Activated CD8-positive, alpha-beta memory T cell treated with anti-CD3 and anti-CD28 coated beads, Interleukin-2, amount 10 ng/mL, durations not matched to agents 7 days and 5 days (primary cell): ENCODE measurements at regions not wholly inside any gene's neighbourhood (a gene's known extent, or its start where the extent isn't known, plus 50 kb on each side); places are given as distances from the start of the nearest gene placed in this dataset.

Experiments used
- ATAC-seq: fragments of 150-1000 bp; cut with Tn5 transposase; one replicate; pipeline ENCODE4 v1.10.0; 2021; ENCODE audit warnings: moderate library complexity
- CTCF ChIA-PET: fragments of 350-600 bp; sonication (Branson Sonifier 250); formaldehyde crosslinking; loops from one replicate; lab custom pipeline; 2021; ENCODE audit warnings: antibody characterized with exemption; lab: Charles Lee
- DNase-seq: peaks from one replicate; pipeline ENCODE4 v3.0.0-alpha.2; 2020
- H3K27ac Mint-ChIP-seq: one replicate; pipeline ENCODE4 v1.8.0; 2021; ENCODE audit warnings: mild to moderate bottlenecking, mixed read lengths
- H3K27me3 Mint-ChIP-seq: one replicate; pipeline ENCODE4 v1.8.0; 2021; ENCODE audit warnings: mixed read lengths
- H3K36me3 Mint-ChIP-seq: one replicate; pipeline ENCODE4 v1.8.0; 2021; ENCODE audit warnings: mild to moderate bottlenecking, mixed read lengths
- H3K4me1 Mint-ChIP-seq: one replicate; pipeline ENCODE4 v1.8.0; 2021; ENCODE audit warnings: mixed read lengths
- H3K4me3 Mint-ChIP-seq: one replicate; pipeline ENCODE4 v1.8.0; 2021; ENCODE audit warnings: mild to moderate bottlenecking, moderate library complexity, mixed read lengths
- H3K9me3 Mint-ChIP-seq: one replicate; pipeline ENCODE4 v1.8.0; 2022; ENCODE audit warnings: low read depth, mixed read lengths

DNA sequence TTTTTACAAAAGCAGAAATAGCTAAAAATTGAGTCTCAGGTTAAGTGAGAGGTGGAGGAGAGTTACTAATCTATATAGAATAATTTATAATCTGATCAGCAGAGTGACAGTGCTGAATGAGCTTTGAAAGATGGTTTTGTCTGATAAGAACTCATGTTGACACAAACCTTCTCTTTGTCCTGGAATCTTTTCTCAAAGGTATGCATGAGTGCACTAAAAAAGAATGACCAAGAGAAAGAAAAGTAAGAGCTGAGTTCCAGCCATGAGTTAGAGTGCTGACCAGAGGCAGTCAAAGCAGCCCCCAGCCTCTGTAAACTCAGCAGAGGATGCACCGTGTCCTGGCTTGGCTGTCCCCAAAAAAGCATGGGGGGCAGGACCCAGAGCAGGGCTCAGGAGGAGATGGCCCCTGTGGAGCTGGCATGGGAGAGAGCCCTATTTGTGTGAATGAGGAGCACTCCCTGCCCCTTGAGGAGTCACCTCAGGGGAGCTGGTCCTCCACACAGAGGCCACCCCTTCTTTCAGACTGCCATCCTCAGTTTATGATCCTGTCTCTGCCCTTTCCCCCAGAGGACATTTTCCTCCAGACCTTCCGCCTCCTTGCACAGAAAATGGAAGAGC is 129.8 kb downstream of the SEC23A start:
- ATAC-seq = no peak

DNA sequence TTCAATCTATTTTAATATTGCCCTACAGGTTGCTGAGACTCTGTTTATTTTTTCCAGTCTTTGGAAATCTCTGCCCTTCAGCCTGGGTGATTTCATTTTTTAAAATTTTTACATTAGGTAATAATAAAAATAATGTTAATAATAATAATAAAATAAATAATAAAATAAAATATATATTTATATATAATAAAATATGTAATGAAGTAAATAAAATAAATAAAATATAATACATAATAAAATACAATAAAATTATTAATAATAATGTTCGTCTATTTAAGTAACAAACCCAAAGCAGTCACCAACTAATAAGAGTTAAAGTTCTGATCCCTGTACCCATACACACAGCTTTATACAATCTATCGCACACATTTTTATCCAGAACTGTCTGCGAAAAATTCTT is 130.5 kb downstream of the SEC23A start:
- Mint-ChIP-seq H3K4me3 (no peak overlapping the region), H3K27ac (no peak overlapping the region), H3K4me1 (no peaks in the 10 kb centered on the region)

More for the DNA sequence above, 129.8 kb downstream of the SEC23A start:
- no peak overlapping the region for H3K27ac Mint-ChIP-seq
- no peak for DNase-seq
- peaks cover 3% of the 10 kb centered on the region for H3K27me3 Mint-ChIP-seq
- no peaks in the 10 kb centered on the region for H3K36me3 Mint-ChIP-seq
- no peaks in the 10 kb centered on the region for H3K9me3 Mint-ChIP-seq
- CTCF ChIA-PET = no interaction called here
- H3K4me3 Mint-ChIP-seq = no peak overlapping the region
- no peaks in the 10 kb centered on the region for H3K4me1 Mint-ChIP-seq

DNA sequence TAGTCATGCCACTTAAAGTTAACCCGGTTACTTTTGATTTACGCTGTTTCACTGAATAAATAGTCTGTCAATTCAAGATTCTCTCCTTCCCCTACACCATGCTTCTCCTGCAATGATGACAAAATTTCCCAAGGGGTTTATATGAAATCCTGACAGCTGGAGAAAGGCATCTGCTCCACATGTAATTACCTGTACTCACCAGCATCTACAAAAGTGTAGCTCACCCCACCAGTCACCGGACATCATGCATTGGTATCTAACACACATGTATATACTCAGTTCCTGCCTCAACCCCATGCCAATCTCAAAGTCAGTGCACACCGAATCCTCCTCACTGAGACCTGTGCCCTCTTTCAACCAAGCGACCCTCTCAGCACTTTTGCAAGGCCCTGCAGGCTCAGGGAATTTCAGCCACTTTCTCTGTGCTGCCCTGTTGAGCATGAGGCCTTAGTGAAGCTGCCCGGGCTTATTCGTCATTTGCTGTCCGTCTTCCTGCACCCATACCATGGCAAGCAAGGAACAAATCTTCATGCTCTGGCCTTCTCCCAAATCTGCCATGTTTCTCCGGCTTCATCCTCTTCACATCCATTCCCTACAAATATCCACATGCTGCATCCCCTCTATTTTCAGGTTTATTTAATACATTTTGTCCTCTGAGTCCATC is 131.6 kb downstream of the SEC23A start:
- no peaks in the 10 kb centered on the region for H3K36me3 Mint-ChIP-seq
- H3K27me3 Mint-ChIP-seq = no peaks in the 10 kb centered on the region
- no peak overlapping the region for H3K4me3 Mint-ChIP-seq
- no peaks in the 10 kb centered on the region for H3K9me3 Mint-ChIP-seq
- ATAC-seq (no peak), DNase-seq (no peak)
- CTCF ChIA-PET = no interaction called here
- no peaks in the 10 kb centered on the region for H3K4me1 Mint-ChIP-seq
- H3K27ac Mint-ChIP-seq = no peak overlapping the region

More for the DNA sequence above, 130.5 kb downstream of the SEC23A start:
- Mint-ChIP-seq H3K36me3 (no peaks in the 10 kb centered on the region), H3K27me3 (no peaks in the 10 kb centered on the region), H3K9me3 (no peaks in the 10 kb centered on the region)
- CTCF ChIA-PET = no interaction called here
- ATAC-seq (no peak), DNase-seq (no peak)

DNA sequence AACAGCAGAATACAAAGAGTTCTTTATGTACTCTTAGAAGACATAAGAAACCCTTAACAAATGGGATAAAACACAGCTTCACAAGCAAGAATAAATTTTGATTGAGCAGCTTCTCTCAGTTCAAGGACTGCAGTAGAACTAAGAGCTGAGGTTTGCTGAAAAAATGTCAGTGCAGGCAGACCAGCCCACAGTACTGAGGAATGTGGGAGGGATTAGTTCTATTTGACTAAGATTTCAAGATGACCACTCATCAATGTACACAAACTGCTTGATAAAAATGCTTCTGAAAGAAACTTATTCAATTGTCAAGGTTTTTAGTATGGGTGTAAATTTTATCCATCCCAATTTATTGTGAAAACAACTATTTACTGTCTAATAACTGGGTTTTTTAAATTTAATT is 138.4 kb downstream of the SEC23A start:
- Mint-ChIP-seq H3K27me3 (no peaks in the 10 kb centered on the region), H3K4me1 (no peaks in the 10 kb centered on the region), H3K9me3 (no peaks in the 10 kb centered on the region), H3K36me3 (no peaks in the 10 kb centered on the region), H3K27ac (no peak overlapping the region), H3K4me3 (no peak overlapping the region)
- DNase-seq (no peak), ATAC-seq (no peak)
- CTCF ChIA-PET = no interaction called here

DNA sequence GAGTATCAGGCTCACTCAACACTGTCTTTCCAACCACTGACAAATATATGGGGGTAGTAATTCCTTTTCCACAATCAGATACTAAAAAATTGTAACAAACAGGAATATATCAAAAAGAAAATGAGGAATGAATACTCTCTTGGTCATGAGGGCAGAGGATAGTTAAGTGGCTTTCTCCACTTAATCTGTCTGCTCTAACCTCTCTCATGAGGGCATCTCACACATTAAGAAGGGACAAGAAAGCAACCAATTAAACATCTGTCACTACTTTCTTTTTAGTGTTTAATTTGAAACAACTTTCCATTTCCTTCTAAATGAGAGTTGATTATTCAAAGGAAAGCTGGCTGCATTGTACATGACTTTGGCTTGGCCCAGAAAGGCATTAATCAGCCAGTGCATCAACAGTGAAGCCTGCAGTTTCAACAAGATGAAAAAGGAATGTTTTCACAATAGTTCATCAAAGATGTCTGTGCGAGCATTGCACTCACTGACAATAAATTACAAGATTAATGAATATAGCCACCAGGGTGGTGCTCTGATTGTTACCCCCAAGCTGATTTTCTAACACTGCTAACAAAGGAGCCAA is 142.0 kb downstream of the SEC23A start:
- Mint-ChIP-seq H3K9me3 (no peaks in the 10 kb centered on the region), H3K36me3 (no peaks in the 10 kb centered on the region), H3K4me3 (no peak overlapping the region), H3K4me1 (no peaks in the 10 kb centered on the region), H3K27ac (no peak overlapping the region), H3K27me3 (no peaks in the 10 kb centered on the region)
- DNase-seq = no peak
- no peak for ATAC-seq
- CTCF ChIA-PET = no interaction called here

DNA sequence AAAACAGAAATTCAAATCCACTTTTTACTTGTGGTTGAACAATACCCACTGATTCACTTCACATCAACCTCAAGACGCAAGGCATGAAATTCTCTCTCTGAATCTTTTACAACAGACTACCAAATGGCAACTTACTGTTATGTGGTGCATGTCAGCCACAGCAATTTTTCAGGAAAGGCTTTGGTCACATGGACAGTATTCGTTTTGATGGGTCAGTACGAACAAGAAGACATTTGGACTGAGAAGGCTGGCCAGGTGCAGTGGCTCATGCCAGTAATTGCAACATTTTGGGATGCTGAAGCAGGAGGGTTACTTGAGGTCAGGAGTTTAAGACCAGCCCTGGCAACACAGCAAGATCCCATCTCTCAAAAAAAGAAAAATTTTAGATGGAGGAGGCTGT is 144.0 kb downstream of the SEC23A start:
- Mint-ChIP-seq H3K9me3 (no peaks in the 10 kb centered on the region), H3K27ac (no peak overlapping the region), H3K36me3 (no peaks in the 10 kb centered on the region), H3K27me3 (no peaks in the 10 kb centered on the region), H3K4me3 (no peak overlapping the region), H3K4me1 (no peaks in the 10 kb centered on the region)
- CTCF ChIA-PET = no interaction called here
- DNase-seq (no peak), ATAC-seq (no peak)

DNA sequence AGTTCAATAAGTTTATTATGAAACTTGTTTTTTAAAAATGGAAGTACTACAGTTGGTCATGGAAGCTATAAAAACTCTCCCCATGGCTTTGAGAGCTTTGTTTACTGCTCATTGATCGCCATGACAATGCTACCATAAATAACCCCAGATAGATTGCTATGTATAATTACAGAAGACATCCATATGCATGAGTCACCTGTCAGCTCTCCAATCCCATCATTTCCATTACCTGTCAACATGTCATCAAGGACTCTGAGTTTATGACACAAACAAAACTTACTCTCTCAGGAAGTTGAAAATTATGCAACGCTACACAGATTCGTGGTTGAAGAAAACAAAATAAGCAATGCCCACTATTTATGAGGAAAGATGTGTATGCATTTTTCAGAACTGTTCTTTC is 144.4 kb downstream of the SEC23A start:
- H3K36me3 Mint-ChIP-seq = no peaks in the 10 kb centered on the region
- no peaks in the 10 kb centered on the region for H3K9me3 Mint-ChIP-seq
- no peaks in the 10 kb centered on the region for H3K4me1 Mint-ChIP-seq
- no peak overlapping the region for H3K27ac Mint-ChIP-seq
- H3K4me3 Mint-ChIP-seq = no peak overlapping the region
- CTCF ChIA-PET = no interaction called here
- no peak for DNase-seq
- no peak for ATAC-seq
- no peaks in the 10 kb centered on the region for H3K27me3 Mint-ChIP-seq

DNA sequence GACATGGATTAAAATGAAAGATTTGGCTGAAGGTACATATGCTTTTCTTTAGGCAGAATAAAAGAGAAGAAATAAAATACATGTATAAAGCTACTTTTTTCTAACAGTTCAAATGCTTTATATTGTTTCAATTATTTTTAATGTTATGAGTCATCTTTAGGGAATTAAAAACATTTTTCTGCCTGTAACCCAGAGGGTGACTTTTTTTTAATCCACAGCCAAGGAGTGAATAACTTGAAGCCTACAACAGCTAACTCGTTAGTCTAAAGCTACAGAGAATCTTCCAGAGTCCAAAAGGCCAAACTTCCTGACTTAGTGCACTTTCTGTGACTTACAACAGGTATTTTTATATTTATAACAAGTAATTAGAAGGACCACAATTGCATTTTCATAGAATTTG is 151.6 kb downstream of the SEC23A start:
- ATAC-seq (no peak), DNase-seq (no peak)
- Mint-ChIP-seq H3K4me3 (no peak overlapping the region), H3K4me1 (no peaks in the 10 kb centered on the region), H3K36me3 (no peaks in the 10 kb centered on the region), H3K9me3 (no peaks in the 10 kb centered on the region), H3K27me3 (no peaks in the 10 kb centered on the region), H3K27ac (no peak overlapping the region)
- CTCF ChIA-PET = no interaction called here

DNA sequence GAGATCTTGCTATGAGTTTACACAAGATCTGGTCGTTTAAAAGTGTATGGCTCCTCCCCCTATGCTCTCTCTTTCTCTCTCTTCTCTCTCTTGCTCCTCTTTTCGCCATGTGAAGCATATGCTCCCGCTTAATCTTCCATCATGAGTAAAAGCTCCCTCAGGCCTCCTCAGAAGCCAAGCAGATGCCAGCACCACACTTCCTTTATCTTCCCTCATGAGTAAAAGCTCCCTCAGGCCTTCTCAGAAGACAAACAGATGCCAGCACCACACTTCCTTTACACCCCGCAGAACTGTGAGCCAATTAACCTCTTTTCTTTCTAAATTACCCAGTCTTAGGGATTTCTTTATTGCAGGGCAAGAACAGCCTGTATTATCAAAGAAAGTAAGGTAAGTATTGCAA is 152.4 kb downstream of the SEC23A start:
- no peak overlapping the region for H3K27ac Mint-ChIP-seq
- H3K27me3 Mint-ChIP-seq = no peaks in the 10 kb centered on the region
- CTCF ChIA-PET = no interaction called here
- H3K4me3 Mint-ChIP-seq = no peak overlapping the region
- H3K9me3 Mint-ChIP-seq = no peaks in the 10 kb centered on the region
- no peaks in the 10 kb centered on the region for H3K36me3 Mint-ChIP-seq
- DNase-seq = no peak
- no peaks in the 10 kb centered on the region for H3K4me1 Mint-ChIP-seq
- no peak for ATAC-seq

DNA sequence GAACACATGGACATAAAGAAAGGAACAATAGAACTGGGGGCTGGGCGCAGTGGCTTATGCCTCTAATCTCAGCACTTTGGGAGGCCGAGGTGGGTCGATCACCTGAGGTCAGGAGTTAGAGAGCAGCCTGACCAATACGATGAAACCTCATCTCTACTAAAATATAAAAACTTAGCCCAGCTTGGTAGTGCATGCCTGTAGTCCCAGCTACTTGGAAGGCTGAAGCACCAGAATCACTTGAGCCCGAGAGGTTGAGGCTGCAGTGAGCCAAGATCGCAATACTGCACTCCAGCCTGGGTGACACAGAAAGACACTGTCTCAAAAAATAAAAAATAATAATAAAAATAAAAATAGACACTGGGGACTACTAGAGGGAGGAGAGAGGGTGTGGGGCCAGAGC is 154.5 kb downstream of the SEC23A start:
- no peaks in the 10 kb centered on the region for H3K4me1 Mint-ChIP-seq
- no peaks in the 10 kb centered on the region for H3K36me3 Mint-ChIP-seq
- no peak for ATAC-seq
- CTCF ChIA-PET = no interaction called here
- no peaks in the 10 kb centered on the region for H3K9me3 Mint-ChIP-seq
- H3K4me3 Mint-ChIP-seq = no peak overlapping the region
- H3K27ac Mint-ChIP-seq = no peak overlapping the region
- DNase-seq = no peak
- no peaks in the 10 kb centered on the region for H3K27me3 Mint-ChIP-seq

DNA sequence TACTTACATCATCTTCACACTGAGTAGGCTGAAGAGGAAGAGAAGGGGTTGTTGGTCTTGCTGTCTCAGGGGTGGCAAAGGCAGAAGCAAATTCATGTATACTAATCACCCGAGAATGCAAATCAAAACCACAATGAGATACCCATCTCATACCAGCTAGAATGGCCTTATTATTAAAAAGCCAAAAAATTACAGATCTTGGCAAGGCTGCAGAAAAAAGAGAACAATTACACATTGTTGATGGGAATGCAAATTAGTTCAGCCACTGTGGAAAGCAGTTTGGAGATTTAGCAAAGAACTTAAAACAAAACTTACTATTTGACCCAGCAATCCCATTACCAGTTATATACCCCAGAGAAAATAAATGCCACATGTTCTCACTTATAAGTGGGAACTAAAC is 154.9 kb downstream of the SEC23A start:
- ATAC-seq (no peak), DNase-seq (no peak)
- H3K36me3 Mint-ChIP-seq = no peaks in the 10 kb centered on the region
- H3K27me3 Mint-ChIP-seq = no peaks in the 10 kb centered on the region
- H3K4me1 Mint-ChIP-seq = no peaks in the 10 kb centered on the region
- H3K9me3 Mint-ChIP-seq = no peaks in the 10 kb centered on the region
- no peak overlapping the region for H3K4me3 Mint-ChIP-seq
- CTCF ChIA-PET = no interaction called here
- H3K27ac Mint-ChIP-seq = no peak overlapping the region

DNA sequence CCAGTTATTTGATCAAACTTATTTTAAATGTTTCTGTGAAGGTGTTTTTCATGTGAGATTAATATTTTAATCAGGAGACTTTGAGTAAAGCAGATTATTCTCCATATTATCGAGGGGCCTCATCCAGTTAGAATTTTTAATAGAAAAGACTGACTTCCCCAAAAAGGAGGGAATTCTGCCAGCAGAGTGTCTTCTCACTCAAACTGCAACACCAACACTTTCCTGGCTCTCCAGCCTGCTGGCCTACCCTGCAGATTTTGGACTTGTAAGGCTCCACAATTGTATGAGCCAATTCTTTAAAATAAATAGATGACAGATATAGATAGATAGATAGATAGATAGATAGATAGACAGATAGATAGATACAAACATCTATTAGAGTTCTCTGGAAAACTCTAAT is 155.7 kb downstream of the SEC23A start:
- Mint-ChIP-seq H3K9me3 (no peaks in the 10 kb centered on the region), H3K27ac (no peak overlapping the region), H3K27me3 (no peaks in the 10 kb centered on the region), H3K4me3 (no peak overlapping the region), H3K4me1 (no peaks in the 10 kb centered on the region), H3K36me3 (no peaks in the 10 kb centered on the region)
- no peak for DNase-seq
- no peak for ATAC-seq
- CTCF ChIA-PET = no interaction called here

DNA sequence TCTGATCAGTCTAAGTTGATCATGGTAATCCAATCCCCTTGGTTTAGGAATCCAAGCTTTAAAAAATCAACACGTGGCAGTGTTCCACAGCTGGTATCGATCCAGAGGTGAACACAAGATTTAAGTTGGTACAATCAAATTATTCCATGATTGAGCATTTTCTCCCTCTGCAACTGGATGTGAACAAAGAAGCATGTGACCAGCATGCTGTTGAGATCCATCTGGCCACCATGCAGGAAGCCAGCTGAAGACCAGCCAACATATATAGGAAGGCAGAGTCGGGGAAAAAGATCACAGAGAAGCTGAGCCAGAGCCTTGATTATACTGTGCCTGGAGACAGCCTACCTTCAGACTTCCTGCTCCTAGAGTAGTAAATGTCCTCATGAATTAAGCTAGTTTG is 158.3 kb downstream of the SEC23A start:
- Mint-ChIP-seq H3K36me3 (no peaks in the 10 kb centered on the region), H3K27me3 (no peaks in the 10 kb centered on the region), H3K27ac (no peak overlapping the region), H3K9me3 (no peaks in the 10 kb centered on the region), H3K4me3 (no peak overlapping the region), H3K4me1 (no peaks in the 10 kb centered on the region)
- CTCF ChIA-PET = no interaction called here
- ATAC-seq (no peak), DNase-seq (no peak)

DNA sequence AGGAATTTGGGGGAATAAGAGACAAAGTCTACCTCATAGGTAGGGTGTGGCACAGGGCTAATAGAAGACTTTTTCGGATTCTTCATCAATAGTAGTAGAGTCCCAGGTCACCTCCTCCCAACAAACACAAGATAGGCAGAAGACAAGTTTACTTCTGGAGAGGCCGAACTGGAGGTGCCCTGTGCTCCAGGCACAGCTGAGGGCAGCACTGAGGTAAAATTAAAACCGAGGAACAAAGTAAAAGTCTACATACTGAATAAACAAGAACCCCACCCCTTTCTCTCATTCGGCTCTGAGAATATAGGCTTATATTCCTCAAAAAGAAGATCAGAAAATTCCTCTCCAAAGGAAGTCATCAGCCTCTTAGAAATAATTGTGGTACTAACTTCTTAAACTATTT is 161.5 kb downstream of the SEC23A start:
- H3K4me3 Mint-ChIP-seq = no peak overlapping the region
- H3K36me3 Mint-ChIP-seq = no peaks in the 10 kb centered on the region
- ATAC-seq (no peak), DNase-seq (no peak)
- H3K4me1 Mint-ChIP-seq = no peaks in the 10 kb centered on the region
- no peak overlapping the region for H3K27ac Mint-ChIP-seq
- CTCF ChIA-PET = no interaction called here
- no peaks in the 10 kb centered on the region for H3K9me3 Mint-ChIP-seq
- H3K27me3 Mint-ChIP-seq = no peaks in the 10 kb centered on the region
